Embryonic facial prominence (tissue), 1 donor: ENCODE measurements at regions not wholly inside any gene's neighbourhood (a gene's known extent, or its start where the extent isn't known, plus 50 kb on each side); places are given as distances from the start of the nearest gene placed in this dataset.

Experiments
- DNase-seq: peaks from one replicate; pipeline ENCODE4 v3.0.0-alpha.2; 2016; ENCODE audit errors: extremely low spot score

- no peak for DNase-seq
These were observed 318.2 kb downstream of the BCL11B start for GRCh38 chr14:98953551-98954348.

GRCh38 chr14:98954349-98955000, 317.5 kb downstream of the BCL11B start:
- DNase-seq = no peak

- DNase-seq = no peak
These were observed 316.8 kb downstream of the BCL11B start for GRCh38 chr14:98955036-98955740.

- no peak for DNase-seq
These were observed 316.3 kb downstream of the BCL11B start for GRCh38 chr14:98955741-98956070.

- DNase-seq = no peak
These were observed 315.8 kb downstream of the BCL11B start for GRCh38 chr14:98956181-98956580.

- no peak for DNase-seq
These were observed 315.3 kb downstream of the BCL11B start for GRCh38 chr14:98956661-98957060.

- DNase-seq = no peak
These were observed 314.6 kb downstream of the BCL11B start for GRCh38 chr14:98957211-98958047.

GRCh38 chr14:98958048-98958631, 313.9 kb downstream of the BCL11B start:
- no peak for DNase-seq

- no peak for DNase-seq
These were observed 313.4 kb downstream of the BCL11B start for GRCh38 chr14:98958632-98959031.

GRCh38 chr14:98959410-98959809, 312.6 kb downstream of the BCL11B start:
- DNase-seq = no peak

GRCh38 chr14:98959958-98960616, 311.9 kb downstream of the BCL11B start:
- DNase-seq = no peak

- no peak for DNase-seq
These were observed 311.4 kb downstream of the BCL11B start for GRCh38 chr14:98960617-98961013.

GRCh38 chr14:98961191-98961590, 310.8 kb downstream of the BCL11B start:
- no peak for DNase-seq

- DNase-seq = no peak
These were observed 309.9 kb downstream of the BCL11B start for GRCh38 chr14:98962118-98962517.

- no peak for DNase-seq
These were observed 308.4 kb downstream of the BCL11B start for GRCh38 chr14:98963610-98964009.

GRCh38 chr14:98964171-98964570, 307.8 kb downstream of the BCL11B start:
- DNase-seq = no peak

- no peak for DNase-seq
These were observed 306.9 kb downstream of the BCL11B start for GRCh38 chr14:98965076-98965475.

- no peak for DNase-seq
These were observed 306.0 kb downstream of the BCL11B start for GRCh38 chr14:98966016-98966415.

- DNase-seq = no peak
These were observed 305.4 kb downstream of the BCL11B start for GRCh38 chr14:98966475-98967162.

- DNase-seq = no peak
These were observed 297.9 kb downstream of the BCL11B start for GRCh38 chr14:98974113-98974512.
